Liver (tissue), 8 donors: ENCODE measurements at regions not wholly inside any gene's neighbourhood (a gene's known extent, or its start where the extent isn't known, plus 50 kb on each side); places are given as distances from the start of the nearest gene placed in this dataset.

ENCODE experiments used
- DNase-seq: peaks from one replicate; pipeline ENCODE4 v3.0.0-alpha.2; 2017; ENCODE audit warnings: low spot score
- H3K27ac ChIP-seq, 2 donors: one replicate each; pipeline ENCODE4 v1.7.0; 2013; ENCODE audit warnings: inconsistent platforms in 2 of 2, low read length in 2 of 2, control low read depth in 1 of 2, low read depth in 1 of 2, mild to moderate bottlenecking in 1 of 2
- H3K27me3 ChIP-seq, 4 donors: one replicate each; pipeline versions ENCODE4 v1.6.1 to v1.7.0; 2013; ENCODE audit warnings: low read length in 3 of 4, inconsistent platforms in 1 of 4, mild to moderate bottlenecking in 1 of 4, moderate library complexity in 1 of 4; ENCODE audit not compliant: control insufficient read depth in 4 of 4, insufficient read depth in 4 of 4
- H3K36me3 ChIP-seq, 4 donors: one replicate each; pipeline versions ENCODE4 v1.6.1 to v1.7.0; 2013; ENCODE audit warnings: low read length in 3 of 4, mild to moderate bottlenecking in 3 of 4, low read depth in 1 of 4, moderate library complexity in 1 of 4; ENCODE audit not compliant: control insufficient read depth in 4 of 4, insufficient read depth in 3 of 4
- H3K4me1 ChIP-seq, 4 donors: one replicate each; pipeline versions ENCODE4 v1.6.1 to v1.7.0; 2013; ENCODE audit warnings: low read length in 3 of 4, mild to moderate bottlenecking in 3 of 4, moderate library complexity in 1 of 4; ENCODE audit not compliant: control insufficient read depth in 4 of 4, insufficient read depth in 4 of 4
- H3K4me3 ChIP-seq, 3 donors: one replicate each; pipeline versions ENCODE4 v1.6.1 to v1.7.0; 2013; ENCODE audit warnings: low read length in 3 of 3, control low read depth in 1 of 3, low read depth in 1 of 3, mild to moderate bottlenecking in 1 of 3
- H3K9ac ChIP-seq, 2 donors: one replicate each; pipeline ENCODE4 v1.7.0; 2013; ENCODE audit warnings: low read length in 2 of 2, mild to moderate bottlenecking in 2 of 2, moderate library complexity in 2 of 2, control low read depth in 1 of 2, low read depth in 1 of 2
- H3K9me3 ChIP-seq, 4 donors: one replicate each; pipeline versions ENCODE4 v1.6.1 to v1.7.0; 2013; ENCODE audit warnings: low read length in 3 of 4; ENCODE audit not compliant: control insufficient read depth in 4 of 4
- EGR1 ChIP-seq, 2 donors: IDR thresholded peaks; 2 replicates each; pipeline ENCODE4 v1.6.1; 2016 to 2018; ENCODE audit warnings: antibody characterized with exemption in 2 of 2, low read depth in 2 of 2
- FOXA1 ChIP-seq: IDR thresholded peaks from 2 replicates; pipeline ENCODE4 v1.6.1; 2016; ENCODE audit warnings: antibody characterized with exemption
- FOXA2 ChIP-seq: IDR thresholded peaks from 2 replicates; pipeline ENCODE4 v1.6.1; 2016; ENCODE audit warnings: antibody characterized with exemption
- GABPA ChIP-seq, 2 donors: IDR thresholded peaks in 1 of 2; conservative IDR thresholded peaks in 1 of 2; 2 replicates each; pipeline ENCODE4 v1.6.1; 2016; ENCODE audit warnings: antibody characterized with exemption in 2 of 2, mild to moderate bottlenecking in 1 of 2, moderate library complexity in 1 of 2
- HNF4A ChIP-seq, 2 donors: conservative IDR thresholded peaks; 2 replicates each; pipeline ENCODE4 v1.6.1; 2016; ENCODE audit warnings: antibody characterized with exemption in 2 of 2, mild to moderate bottlenecking in 2 of 2
- HNF4G ChIP-seq: IDR thresholded peaks from 2 replicates; pipeline ENCODE4 v1.6.1; 2016; ENCODE audit warnings: antibody characterized with exemption
- JUND ChIP-seq, 2 donors: IDR thresholded peaks; 2 replicates each; pipeline ENCODE4 v1.6.1; 2016; ENCODE audit warnings: antibody characterized with exemption in 2 of 2
- MAX ChIP-seq: IDR thresholded peaks from 2 replicates; pipeline ENCODE4 v1.6.1; 2016; ENCODE audit warnings: antibody characterized with exemption
- NR2F2 ChIP-seq: IDR thresholded peaks from 2 replicates; pipeline ENCODE4 v1.6.1; 2016; ENCODE audit warnings: antibody characterized with exemption
- RAD21 ChIP-seq, 2 donors: IDR thresholded peaks; 2 replicates each; pipeline ENCODE4 v1.6.1; 2016; ENCODE audit warnings: antibody characterized with exemption in 2 of 2, mild to moderate bottlenecking in 2 of 2
- RXRA ChIP-seq, 2 donors: IDR thresholded peaks; 2 replicates each; pipeline ENCODE4 v1.6.1; 2017 to 2018; ENCODE audit warnings: antibody characterized with exemption in 2 of 2, mild to moderate bottlenecking in 1 of 2
- SP1 ChIP-seq: IDR thresholded peaks from 2 replicates; pipeline ENCODE4 v1.6.1; 2018; ENCODE audit warnings: antibody characterized with exemption, mild to moderate bottlenecking
- TAF1 ChIP-seq: conservative IDR thresholded peaks from 2 replicates; pipeline ENCODE4 v1.6.1; 2016; ENCODE audit warnings: antibody characterized with exemption, mild to moderate bottlenecking
- YY1 ChIP-seq: IDR thresholded peaks from 2 replicates; pipeline ENCODE4 v1.6.1; 2016; ENCODE audit warnings: antibody characterized with exemption, mild to moderate bottlenecking
- WGBS: extraction: QIAGEN DNeasy Blood & Tissue Kit; methylation state at CpG from one replicate; pipeline ENCODE4 v1.1.7; 2013; 5-methylcytosine and 5-hydroxymethylcytosine counted together
- TF ChIP-seq, protein P1 (sequence below): fragments of 150-350 bp; IDR thresholded peaks from 2 replicates; pipeline ENCODE4 v1.5.1; 2017; ENCODE audit warnings: improper control_type of control experiment, low read depth, low read length; ENCODE audit not compliant: missing input control
- TF ChIP-seq, protein P2 (sequence below): IDR thresholded peaks from 2 replicates; pipeline ENCODE4 v1.6.1; 2016; ENCODE audit warnings: antibody characterized with exemption
- TF ChIP-seq, protein P3 (sequence below): IDR thresholded peaks from 2 replicates; pipeline ENCODE4 v1.6.1; 2016; ENCODE audit warnings: antibody characterized with exemption
- donor health status: healthy.
- donor health status: healthy.
- donor health status: healthy.
- donor health status: healthy.
- donor health status: healthy.

- Histone ChIP-seq H3K4me1 (no peaks in the 10 kb centered on the region), H3K27me3 (no peaks in the 10 kb centered on the region), H3K36me3 (no peaks in the 10 kb centered on the region), H3K4me3 (no peak overlapping the region), H3K9me3 (no peaks in the 10 kb centered on the region), H3K9ac (no peak overlapping the region), H3K27ac (no peak overlapping the region)
- 82% methylated on average over 1 of the region's 1 CpG for WGBS
- TF ChIP-seq EGR1 (IDR thresholded peaks at IDR 0.05; ENCODE audit: low read depth in 2 of 2) (no peak), GABPA (IDR thresholded peaks at IDR 0.05 in 1 of 2, conservative IDR thresholded peaks at IDR 0.05 in 1 of 2) (no peak), YY1 (no peak), RAD21 (IDR thresholded peaks at IDR 0.05) (no peak), NR2F2 (no peak), FOXA1 (no peak), HNF4G (no peak), RXRA (IDR thresholded peaks at IDR 0.05) (no peak), MAX (no peak), FOXA2 (no peak)
- TF ChIP-seq, protein P1, sequence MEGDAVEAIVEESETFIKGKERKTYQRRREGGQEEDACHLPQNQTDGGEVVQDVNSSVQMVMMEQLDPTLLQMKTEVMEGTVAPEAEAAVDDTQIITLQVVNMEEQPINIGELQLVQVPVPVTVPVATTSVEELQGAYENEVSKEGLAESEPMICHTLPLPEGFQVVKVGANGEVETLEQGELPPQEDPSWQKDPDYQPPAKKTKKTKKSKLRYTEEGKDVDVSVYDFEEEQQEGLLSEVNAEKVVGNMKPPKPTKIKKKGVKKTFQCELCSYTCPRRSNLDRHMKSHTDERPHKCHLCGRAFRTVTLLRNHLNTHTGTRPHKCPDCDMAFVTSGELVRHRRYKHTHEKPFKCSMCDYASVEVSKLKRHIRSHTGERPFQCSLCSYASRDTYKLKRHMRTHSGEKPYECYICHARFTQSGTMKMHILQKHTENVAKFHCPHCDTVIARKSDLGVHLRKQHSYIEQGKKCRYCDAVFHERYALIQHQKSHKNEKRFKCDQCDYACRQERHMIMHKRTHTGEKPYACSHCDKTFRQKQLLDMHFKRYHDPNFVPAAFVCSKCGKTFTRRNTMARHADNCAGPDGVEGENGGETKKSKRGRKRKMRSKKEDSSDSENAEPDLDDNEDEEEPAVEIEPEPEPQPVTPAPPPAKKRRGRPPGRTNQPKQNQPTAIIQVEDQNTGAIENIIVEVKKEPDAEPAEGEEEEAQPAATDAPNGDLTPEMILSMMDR: no peak
- TF ChIP-seq, protein P2, sequence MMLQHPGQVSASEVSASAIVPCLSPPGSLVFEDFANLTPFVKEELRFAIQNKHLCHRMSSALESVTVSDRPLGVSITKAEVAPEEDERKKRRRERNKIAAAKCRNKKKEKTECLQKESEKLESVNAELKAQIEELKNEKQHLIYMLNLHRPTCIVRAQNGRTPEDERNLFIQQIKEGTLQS: no peak
- DNase-seq: no peak
These were observed 56.2 kb upstream of the ETAA1 start for GRCh38 chr2:67341012-67341318.

GRCh38 chr2:67341336-67341735 lies 55.8 kb upstream of the ETAA1 start:
- DNase-seq: no peak
- no peak overlapping the region for H3K9ac ChIP-seq
- H3K4me1 ChIP-seq: no peaks in the 10 kb centered on the region
- TF ChIP-seq FOXA2: no peak
- no peak for TF ChIP-seq RXRA (IDR thresholded peaks at IDR 0.05)
- TF ChIP-seq, protein P3, sequence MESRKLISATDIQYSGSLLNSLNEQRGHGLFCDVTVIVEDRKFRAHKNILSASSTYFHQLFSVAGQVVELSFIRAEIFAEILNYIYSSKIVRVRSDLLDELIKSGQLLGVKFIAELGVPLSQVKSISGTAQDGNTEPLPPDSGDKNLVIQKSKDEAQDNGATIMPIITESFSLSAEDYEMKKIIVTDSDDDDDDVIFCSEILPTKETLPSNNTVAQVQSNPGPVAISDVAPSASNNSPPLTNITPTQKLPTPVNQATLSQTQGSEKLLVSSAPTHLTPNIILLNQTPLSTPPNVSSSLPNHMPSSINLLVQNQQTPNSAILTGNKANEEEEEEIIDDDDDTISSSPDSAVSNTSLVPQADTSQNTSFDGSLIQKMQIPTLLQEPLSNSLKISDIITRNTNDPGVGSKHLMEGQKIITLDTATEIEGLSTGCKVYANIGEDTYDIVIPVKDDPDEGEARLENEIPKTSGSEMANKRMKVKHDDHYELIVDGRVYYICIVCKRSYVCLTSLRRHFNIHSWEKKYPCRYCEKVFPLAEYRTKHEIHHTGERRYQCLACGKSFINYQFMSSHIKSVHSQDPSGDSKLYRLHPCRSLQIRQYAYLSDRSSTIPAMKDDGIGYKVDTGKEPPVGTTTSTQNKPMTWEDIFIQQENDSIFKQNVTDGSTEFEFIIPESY: no peak
- no peak for TF ChIP-seq YY1
- TF ChIP-seq, protein P1: no peak
- TF ChIP-seq GABPA (IDR thresholded peaks at IDR 0.05 in 1 of 2, conservative IDR thresholded peaks at IDR 0.05 in 1 of 2): no peak
- no peak for TF ChIP-seq HNF4A (conservative IDR thresholded peaks at IDR 0.05)
- TF ChIP-seq MAX: no peak
- no peak for TF ChIP-seq JUND (IDR thresholded peaks at IDR 0.05)
- TF ChIP-seq EGR1 (IDR thresholded peaks at IDR 0.05; ENCODE audit: low read depth in 2 of 2): no peak
- TF ChIP-seq NR2F2: no peak
- TF ChIP-seq RAD21 (IDR thresholded peaks at IDR 0.05): no peak
- TF ChIP-seq SP1: no peak
- no peak for TF ChIP-seq TAF1
- TF ChIP-seq FOXA1: no peak
- TF ChIP-seq, protein P2: no peak
- no peak overlapping the region for H3K27ac ChIP-seq
- no peak overlapping the region for H3K4me3 ChIP-seq
- H3K36me3 ChIP-seq: no peaks in the 10 kb centered on the region
- no peaks in the 10 kb centered on the region for H3K9me3 ChIP-seq
- WGBS: 72% methylated on average over 2 of the region's 2 CpGs
- H3K27me3 ChIP-seq: no peaks in the 10 kb centered on the region
